ENCODE measurements at regions not wholly inside any gene's neighbourhood (a gene's known extent, or its start where the extent isn't known, plus 50 kb on each side); places are given as distances from the start of the nearest gene placed in this dataset.
"Not testable (repeated sequence)": the region's sequence is repeated elsewhere in the genome, so short reads cannot be mapped to it uniquely, and the experiment has no call there.

DNA sequence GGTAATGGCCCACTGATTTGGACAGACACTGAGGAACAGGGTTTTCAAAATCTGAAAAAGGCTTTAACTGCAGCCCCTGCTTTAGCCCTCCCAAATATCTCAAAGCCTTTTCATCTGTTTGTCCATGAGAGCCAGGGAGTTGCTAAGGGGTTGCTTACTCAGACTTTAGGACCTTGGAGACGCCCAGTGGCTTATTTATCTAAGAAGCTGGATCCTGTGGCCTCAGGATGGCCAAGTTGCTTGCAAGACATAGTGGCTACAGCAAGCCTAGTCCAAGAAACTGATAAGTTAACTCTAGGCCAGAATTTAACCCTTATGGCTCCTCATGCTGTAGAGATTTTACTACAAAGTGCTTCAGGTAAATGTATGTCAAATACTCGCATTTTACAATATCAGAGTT lies 924.8 kb upstream of the AMELY start:
- Mint-ChIP-seq H3K27me3 (ENCODE audit: insufficient read depth) (peaks cover 6% of the 10 kb centered on the region; the same call in 1 of the 2 replicates), H3K9me3 (no peaks in the 10 kb centered on the region), H3K27ac (no peak overlapping the region), H3K4me1 (ENCODE audit: low read depth) (peaks cover 22% of the 10 kb centered on the region), H3K36me3 (ENCODE audit: low read depth) (no peaks in the 10 kb centered on the region), H3K4me3 (no peak overlapping the region)
- peak; percentile 0 for DNase-seq
- TF ChIP-seq CTCF (IDR thresholded peaks at IDR 0.05) = no peak

GRCh38 chrY:7835416-7835815 lies 923.9 kb upstream of the AMELY start:
- DNase-seq = no peak
- Mint-ChIP-seq H3K27me3 (ENCODE audit: insufficient read depth) (peaks cover 6% of the 10 kb centered on the region; the same call in 1 of the 2 replicates), H3K4me1 (ENCODE audit: low read depth) (peaks cover 22% of the 10 kb centered on the region), H3K27ac (no peak overlapping the region), H3K4me3 (no peak overlapping the region), H3K9me3 (no peaks in the 10 kb centered on the region), H3K36me3 (ENCODE audit: low read depth) (no peaks in the 10 kb centered on the region)
- no peak for TF ChIP-seq CTCF (IDR thresholded peaks at IDR 0.05)

DNA sequence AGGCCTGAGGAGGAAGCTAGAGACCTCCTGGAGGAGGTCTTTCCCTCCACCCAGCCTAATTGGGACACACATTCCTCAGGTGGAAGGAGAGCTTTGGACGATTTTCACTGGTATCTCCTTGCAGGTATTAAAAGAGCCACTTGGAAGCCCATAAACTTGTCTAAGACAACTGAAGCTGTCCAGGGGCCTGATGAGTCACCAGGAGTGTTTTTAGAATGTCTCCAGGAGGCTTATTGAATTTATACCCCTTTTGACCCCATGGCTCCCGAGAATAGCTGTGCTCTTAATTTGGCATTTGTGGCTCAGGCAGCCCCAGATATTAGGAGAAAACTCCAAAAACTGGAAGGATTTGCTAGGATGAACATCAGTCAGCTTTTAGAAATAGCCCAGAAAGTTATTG lies 922.7 kb upstream of the AMELY start:
- Mint-ChIP-seq H3K9me3 (no peaks in the 10 kb centered on the region), H3K4me3 (no peak overlapping the region), H3K27ac (no peak overlapping the region), H3K4me1 (ENCODE audit: low read depth) (peaks cover 22% of the 10 kb centered on the region), H3K27me3 (ENCODE audit: insufficient read depth) (peaks cover 6% of the 10 kb centered on the region; the same call in 1 of the 2 replicates), H3K36me3 (ENCODE audit: low read depth) (no peaks in the 10 kb centered on the region)
- DNase-seq = no peak
- no peak for TF ChIP-seq CTCF (IDR thresholded peaks at IDR 0.05)

GRCh38 chrY:7830881-7831280 lies 919.3 kb upstream of the AMELY start:
- H3K27me3 Mint-ChIP-seq (ENCODE audit: insufficient read depth); H3K4me3 Mint-ChIP-seq; H3K27ac Mint-ChIP-seq; H3K9me3 Mint-ChIP-seq; H3K36me3 Mint-ChIP-seq (ENCODE audit: low read depth); DNase-seq: not testable (repeated sequence)
- H3K4me1 Mint-ChIP-seq (ENCODE audit: low read depth) = peaks cover 16% of the 10 kb centered on the region

DNA sequence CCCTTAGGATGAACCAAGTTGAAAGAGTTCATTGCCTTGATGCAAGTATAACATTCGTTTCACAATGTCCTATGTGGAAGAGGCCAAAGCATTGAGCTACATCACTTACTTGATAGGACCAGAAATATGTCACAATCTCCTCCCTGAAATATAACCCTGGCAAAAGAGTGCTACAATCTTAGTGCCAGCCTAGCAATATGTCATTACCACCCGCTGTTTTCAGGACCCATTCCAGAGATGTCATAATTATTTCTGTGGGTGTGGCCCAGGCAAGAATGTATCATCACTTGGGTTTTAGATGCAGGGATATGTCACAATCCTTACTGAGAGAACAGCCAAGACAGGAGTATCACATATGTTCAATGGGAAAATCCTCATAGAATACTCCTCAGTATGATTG lies 915.0 kb upstream of the AMELY start:
- H3K4me3 Mint-ChIP-seq = no peak overlapping the region
- no peak for DNase-seq
- no peaks in the 10 kb centered on the region for H3K9me3 Mint-ChIP-seq
- H3K27me3 Mint-ChIP-seq (ENCODE audit: insufficient read depth) = no peaks in the 10 kb centered on the region
- no peak overlapping the region for H3K27ac Mint-ChIP-seq
- no peak for TF ChIP-seq CTCF (IDR thresholded peaks at IDR 0.05)
- no peaks in the 10 kb centered on the region for H3K36me3 Mint-ChIP-seq (ENCODE audit: low read depth)
- peaks cover 5% of the 10 kb centered on the region; the same call in 1 of the 2 replicates for H3K4me1 Mint-ChIP-seq (ENCODE audit: low read depth)

DNA sequence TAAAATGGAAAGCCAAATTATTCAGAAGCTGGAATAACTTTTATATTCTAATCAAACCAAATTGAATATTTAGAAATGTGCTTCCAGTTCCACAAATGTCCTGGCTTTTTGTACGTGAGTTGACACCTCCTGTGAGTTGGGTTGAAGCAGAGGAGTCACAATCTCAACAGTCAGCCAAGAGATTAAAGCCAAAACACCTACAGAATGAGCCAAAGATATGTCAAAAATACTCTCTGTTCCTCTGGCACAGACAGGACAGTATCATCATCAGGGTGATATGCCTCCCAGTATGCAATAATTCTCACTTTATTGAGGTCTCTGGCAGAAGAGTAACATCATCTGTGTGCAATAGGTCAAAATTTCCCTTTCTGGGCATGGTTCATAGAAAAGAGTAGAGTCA lies 914.3 kb upstream of the AMELY start:
- Mint-ChIP-seq H3K9me3 (no peaks in the 10 kb centered on the region), H3K4me1 (ENCODE audit: low read depth) (peaks cover 6% of the 10 kb centered on the region; the same call in 1 of the 2 replicates), H3K27ac (no peak overlapping the region), H3K4me3 (no peak overlapping the region), H3K27me3 (ENCODE audit: insufficient read depth) (no peaks in the 10 kb centered on the region), H3K36me3 (ENCODE audit: low read depth) (no peaks in the 10 kb centered on the region)
- DNase-seq = no peak
- TF ChIP-seq CTCF (IDR thresholded peaks at IDR 0.05) = no peak

Data from HFFc6 (cell line).